NCI-H2227 treated with DMSO at 0.1 percent for 48 hours (cell line): ENCODE measurements at regions not wholly inside any gene's neighbourhood (a gene's known extent, or its start where the extent isn't known, plus 50 kb on each side); places are given as distances from the start of the nearest gene placed in this dataset.
"Not testable (repeated sequence)": the region's sequence is repeated elsewhere in the genome, so short reads cannot be mapped to it uniquely, and the experiment has no call there.

Source experiments
- DNase-seq: peaks from one replicate; lab custom pipeline; 2025; lab: John Stamatoyannopoulos, UW

- no peak for DNase-seq
Measured at GRCh38 chr7:4437916-4438315, 244.2 kb upstream of the FOXK1 start.

DNA sequence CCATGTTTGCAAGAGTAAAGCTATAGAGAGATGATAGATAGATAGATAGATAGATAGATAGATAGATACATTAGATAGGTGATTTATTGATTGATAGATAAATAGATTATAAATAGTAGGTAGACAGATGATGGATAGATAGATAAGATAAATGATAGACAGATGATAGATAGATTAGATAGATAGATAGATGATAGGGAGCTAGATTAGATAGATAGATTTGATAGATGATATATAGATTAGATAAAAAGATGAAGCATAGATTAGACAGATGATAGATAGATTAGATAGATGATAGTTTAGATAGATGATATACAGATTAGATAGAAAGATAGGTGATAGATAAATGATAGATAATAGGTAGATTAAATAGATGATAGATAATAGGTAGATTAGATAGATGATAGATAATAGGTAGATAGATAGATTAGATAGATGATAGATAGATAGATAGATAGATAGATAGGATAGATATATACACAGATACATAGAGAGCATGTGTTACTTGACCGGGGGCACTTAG lies 243.3 kb upstream of the FOXK1 start:
- DNase-seq: no peak

DNA sequence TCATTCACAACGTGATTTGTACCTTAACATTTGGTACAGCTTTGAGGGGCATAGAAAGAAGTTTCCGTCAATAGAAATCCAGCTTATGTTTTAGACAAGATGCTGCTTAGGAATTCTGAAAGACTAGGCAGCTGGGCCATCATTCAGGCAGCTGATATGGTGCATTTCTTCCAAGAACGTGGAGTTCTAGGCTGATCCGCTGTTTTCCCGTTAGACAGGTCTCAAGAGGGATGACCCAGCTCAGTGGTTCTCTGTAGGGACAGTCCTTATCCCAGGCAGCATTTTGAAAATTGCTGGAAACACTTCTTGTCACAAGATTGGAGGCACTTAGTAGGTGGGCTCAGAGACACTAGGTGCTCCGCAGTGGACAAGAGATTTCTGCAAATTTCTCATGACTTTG lies 242.7 kb upstream of the FOXK1 start:
- DNase-seq: no peak

DNA sequence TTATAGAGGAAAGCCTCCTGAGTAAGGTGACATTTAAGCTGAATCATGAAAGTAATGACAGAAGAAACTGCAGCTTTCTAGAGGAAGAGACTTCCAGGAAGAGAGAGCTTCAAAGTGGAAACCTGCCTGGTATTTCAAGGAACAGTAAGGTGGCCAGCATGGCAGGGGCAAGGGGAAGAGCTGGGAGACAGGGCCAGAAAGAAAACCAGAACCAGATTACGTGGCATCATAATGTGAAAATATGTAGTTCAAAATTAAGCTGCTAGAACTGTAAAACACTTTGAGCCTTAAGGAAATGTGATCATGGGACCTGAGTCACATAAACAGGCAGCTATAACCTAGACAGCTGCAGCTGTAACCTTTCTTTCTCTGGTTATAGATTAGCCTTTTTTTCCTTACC lies 238.0 kb upstream of the FOXK1 start:
- no peak for DNase-seq

DNA sequence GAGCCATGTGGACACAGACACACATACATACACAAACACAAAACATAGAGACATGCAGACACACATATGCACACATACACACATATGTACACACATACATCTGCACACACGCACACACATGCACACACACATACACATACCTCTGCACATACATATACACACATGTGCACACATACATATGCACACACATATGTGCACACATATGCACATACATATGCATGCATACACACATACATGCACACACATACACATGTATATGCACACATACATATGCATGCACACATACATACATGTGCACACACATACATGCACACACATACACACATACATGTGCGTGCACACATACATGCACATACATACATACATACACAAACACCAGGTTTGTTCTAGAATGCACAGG lies 236.3 kb upstream of the FOXK1 start:
- DNase-seq: no peak

GRCh38 chr7:4449263-4449662 lies 232.8 kb upstream of the FOXK1 start:
- DNase-seq: no peak

DNA sequence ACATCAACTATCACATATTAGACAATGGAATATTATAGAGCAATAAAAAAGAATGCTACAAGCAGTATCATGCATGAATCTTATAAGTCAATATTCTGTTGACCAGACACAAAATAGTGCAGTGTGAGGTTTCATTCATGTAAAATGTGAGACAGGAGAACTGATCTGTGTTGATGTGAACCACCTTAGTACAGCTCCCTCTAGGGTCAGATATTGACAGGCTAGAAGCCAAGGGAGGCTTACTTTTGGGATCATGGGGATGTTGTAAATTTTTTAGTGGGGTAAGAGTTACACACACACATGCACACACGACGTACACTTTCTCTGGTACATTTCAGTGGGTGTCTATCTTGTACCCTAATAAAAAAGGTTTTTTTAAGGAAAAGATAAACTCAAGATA lies 231.6 kb upstream of the FOXK1 start:
- no peak for DNase-seq

DNA sequence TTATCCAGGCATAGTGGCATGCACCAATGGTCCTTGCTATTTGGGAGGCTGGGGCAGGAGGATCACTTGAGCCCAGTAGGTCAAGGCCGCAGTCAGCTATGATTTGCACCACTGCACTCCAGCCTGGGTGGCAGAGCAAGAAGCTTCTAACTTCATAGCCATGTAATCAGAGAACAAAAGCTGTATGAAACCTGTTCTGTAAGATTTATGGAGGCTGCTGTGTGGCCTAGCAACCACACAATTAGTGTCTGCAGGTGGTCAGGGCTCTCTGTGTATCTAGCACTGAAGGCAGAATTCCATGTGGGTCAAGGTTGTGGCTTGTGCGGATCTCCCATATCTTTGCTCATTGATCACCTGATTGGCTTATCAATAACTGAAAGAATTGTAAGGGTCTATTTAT lies 221.5 kb upstream of the FOXK1 start:
- DNase-seq: peak; percentile 81

GRCh38 chr7:4461531-4461930 lies 220.6 kb upstream of the FOXK1 start:
- DNase-seq: no peak

DNA sequence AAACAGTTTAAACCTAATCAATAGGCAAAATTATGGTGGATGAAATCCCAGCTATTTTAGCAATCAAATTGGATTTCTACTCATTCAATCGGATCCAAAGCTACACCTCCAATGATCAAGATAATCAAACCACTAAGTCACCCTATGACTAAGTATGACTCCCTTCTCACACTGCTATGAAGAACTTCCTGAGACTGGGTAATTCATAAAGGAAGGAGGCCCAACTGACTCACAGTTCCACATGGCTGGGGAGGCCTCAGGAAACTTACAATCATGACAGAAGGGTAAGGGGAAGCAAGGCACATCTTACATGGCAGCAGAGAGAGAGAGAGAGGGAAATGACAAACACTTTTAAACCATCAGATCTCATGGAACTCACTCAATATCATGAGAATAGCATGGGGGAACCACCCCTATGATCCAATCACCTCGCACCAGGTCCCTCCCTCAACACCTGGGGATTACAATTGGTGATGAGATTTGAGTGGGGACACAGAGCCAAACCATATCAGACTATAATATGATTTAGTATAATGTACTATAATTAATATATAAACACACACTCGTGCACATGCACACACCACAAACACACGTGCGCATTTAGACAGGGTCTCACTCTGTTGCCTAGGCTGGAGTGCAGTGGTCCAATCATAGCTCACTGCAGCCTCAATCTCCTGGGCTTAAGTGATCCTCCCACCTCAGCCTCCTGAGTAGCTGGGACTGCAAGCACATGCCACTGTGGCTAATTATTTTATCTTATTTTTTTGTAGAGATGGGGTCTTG lies 213.6 kb upstream of the FOXK1 start:
- no peak for DNase-seq

- no peak for DNase-seq
Measured at GRCh38 chr7:4470246-4470645, 211.8 kb upstream of the FOXK1 start.

DNA sequence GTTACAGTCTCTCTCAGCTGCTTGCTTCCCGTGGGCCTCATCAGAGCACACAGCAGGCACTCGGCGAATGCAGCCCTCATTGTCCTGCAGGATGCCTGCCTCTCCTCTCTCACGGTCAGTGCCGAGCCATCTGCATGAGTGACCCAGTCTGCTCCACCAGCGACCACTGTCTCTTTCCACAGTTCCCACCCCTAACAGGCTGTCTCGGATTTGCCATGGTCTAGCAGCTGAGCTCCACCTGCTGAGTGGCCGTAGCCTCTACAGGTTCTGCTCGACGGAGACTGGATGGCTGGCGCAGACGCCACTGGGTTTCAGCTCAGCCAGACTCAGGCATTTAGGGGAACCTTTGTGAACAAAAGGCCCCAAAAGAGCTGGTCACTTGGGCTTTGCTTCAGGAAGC lies 209.4 kb upstream of the FOXK1 start:
- DNase-seq: no peak

GRCh38 chr7:4479367-4480039 lies 202.6 kb upstream of the FOXK1 start:
- peak; percentile 22 for DNase-seq

GRCh38 chr7:4480131-4480530 lies 202.0 kb upstream of the FOXK1 start:
- not testable (repeated sequence) for DNase-seq

- no peak for DNase-seq
Measured at GRCh38 chr7:4483851-4484250, 198.2 kb upstream of the FOXK1 start.

- no peak for DNase-seq
Measured at GRCh38 chr7:4484545-4484944, 197.6 kb upstream of the FOXK1 start.

GRCh38 chr7:4486907-4487306 lies 195.2 kb upstream of the FOXK1 start:
- DNase-seq: no peak

GRCh38 chr7:4496911-4497310 lies 185.2 kb upstream of the FOXK1 start:
- DNase-seq: not testable (repeated sequence)

- no peak for DNase-seq
Measured at GRCh38 chr7:4500812-4501211, 181.3 kb upstream of the FOXK1 start.

DNA sequence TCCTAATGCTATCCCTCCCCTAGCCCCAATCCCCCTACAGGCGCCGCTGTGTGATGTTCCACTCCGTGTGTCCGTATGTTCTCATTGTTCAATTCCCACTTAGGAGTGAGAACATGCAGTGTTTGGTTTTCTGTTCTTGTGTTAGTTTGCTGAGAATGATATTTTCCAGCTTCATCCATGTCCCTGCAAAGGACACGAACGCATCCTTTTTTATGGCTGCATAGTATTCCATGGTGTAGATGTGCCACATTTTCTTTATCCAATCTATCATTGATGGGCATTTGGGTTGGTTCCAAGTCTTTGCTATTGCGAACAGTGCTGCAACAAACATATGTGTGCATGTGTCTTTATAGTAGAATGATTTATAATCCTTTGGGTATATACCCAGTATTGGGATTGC lies 174.2 kb upstream of the FOXK1 start:
- DNase-seq: not testable (repeated sequence)

DNA sequence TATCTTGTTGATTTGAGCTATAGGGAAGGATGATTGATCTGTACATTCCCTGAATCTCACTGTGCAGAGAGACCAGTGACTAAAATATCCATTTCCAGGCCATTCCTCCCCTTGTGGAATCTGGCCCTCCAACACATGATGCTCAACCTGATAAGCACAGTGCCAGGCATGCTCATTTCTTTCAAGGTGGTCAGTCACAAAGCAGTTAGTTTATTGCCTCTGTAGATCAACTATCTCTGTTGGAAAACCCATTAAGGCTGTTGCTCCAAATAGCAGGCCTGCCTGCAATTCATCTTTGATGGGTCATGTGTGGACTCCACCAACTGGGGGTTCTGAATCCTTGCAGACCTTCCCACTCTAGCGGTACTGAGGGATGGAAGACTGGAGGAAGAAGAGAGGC lies 168.6 kb upstream of the FOXK1 start:
- DNase-seq: no peak

- DNase-seq: no peak
Measured at GRCh38 chr7:4519819-4520520, 162.1 kb upstream of the FOXK1 start.

GRCh38 chr7:4523219-4523618 lies 158.9 kb upstream of the FOXK1 start:
- no peak for DNase-seq
